Fibroblast of skin of right quadriceps (primary cell): ENCODE measurements at regions not wholly inside any gene's neighbourhood (a gene's known extent, or its start where the extent isn't known, plus 50 kb on each side); places are given as distances from the start of the nearest gene placed in this dataset.

Source experiments
- DNase-seq: peaks from one replicate; pipeline ENCODE4 v3.0.0-alpha.2; 2013

DNA sequence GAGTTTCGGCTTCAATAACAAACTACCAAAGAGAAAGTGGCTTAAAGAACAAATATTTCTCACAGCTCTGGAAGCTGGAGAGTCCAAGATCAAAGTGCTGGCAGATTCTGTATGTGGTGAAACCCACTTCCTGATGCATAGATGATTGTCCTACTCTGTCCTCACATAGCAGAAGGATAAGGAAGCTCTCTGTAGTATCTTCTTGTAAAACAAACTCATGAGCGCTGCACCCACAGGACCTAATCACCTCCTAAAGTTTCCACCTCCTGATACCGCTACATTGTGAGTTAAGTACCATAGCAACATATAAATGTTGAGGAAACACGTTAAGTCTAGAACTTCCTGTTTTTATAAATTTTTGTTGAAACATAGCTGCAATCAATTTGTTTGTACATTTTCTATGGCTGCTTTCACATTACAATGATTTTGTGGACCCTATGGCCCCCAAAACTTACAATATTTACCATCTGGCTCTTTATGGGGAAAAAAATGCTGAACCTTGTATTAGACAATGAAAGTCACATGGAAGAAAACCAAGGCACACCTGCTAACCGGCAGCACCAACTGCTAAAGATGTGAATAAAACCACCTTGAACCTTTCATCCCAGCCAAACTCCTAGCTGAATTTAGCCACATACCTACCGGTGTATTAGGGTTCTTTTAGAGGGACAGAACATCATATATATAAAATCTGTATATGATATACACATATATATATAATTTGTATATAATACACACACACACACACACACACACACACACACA lies 1423.4 kb downstream of the NCAM2 start:
- DNase-seq, result no peak

DNA sequence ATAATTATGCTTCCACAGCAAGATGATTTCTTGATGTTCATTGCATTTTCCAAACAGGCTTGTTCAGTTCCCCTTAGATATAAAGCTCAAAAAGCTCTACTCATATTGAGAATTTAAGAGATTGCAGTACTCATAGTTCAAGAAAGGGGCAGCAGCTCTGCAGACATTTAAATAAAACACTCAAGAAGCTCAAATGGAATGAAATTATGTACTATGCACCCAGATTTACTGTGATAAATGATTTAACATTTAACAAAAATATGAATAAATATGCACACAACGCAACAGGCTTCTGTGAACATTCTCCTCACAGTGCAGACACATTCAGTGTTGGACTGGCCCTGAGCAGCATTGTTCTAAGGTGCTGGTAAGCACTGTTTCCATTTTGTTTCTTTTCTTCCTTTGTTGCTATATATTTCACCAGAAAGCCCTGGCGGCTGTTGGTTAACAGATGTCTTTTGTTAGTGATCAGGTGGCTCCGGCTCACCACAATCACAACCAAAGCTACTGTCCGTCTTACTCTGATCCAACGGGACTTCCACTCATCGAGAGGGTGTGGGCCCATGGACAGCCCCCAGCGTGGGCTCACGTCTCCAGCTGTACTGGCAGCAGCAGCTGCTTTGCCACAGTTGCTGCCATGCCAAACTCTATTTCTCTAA lies 1440.3 kb downstream of the NCAM2 start:
- DNase-seq, result no peak

DNA sequence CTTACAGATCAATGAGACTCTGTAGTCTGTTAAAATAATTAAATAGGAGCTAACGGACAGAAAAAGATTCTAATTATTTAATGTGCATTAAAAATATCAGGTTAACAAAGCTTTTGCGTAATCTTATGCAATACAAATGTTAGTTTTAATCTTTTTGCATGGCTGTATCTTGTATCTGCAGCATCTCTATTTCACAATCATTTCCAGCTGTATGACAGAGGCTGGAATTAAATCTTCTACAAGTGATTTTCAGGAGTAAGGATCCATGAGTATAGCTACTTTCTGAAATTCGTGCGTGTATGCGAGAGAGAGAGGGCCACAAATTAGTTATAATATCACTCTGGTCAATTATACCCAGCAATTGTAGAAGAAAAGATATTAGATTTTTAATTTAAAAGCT lies 1446.8 kb downstream of the NCAM2 start:
- no peak for DNase-seq

DNA sequence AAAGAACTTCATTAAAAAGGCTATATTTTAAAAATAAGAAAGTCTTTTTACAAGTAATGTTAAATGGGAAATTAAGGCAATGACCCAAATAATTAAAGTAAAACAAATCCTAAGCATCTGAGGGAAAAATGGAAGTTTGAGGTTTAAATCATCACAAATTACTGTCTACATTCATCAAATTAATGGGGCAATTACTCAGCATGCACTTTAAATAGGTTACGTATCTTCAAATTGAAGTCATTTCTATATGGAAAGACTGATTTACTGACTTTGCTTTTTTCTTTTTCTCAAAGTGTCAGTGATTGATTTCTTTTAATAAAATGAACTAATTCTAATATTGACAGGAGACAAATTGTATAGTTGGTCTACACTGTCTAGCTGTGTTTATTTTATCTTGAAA lies 1452.3 kb downstream of the NCAM2 start:
- DNase-seq, result no peak

DNA sequence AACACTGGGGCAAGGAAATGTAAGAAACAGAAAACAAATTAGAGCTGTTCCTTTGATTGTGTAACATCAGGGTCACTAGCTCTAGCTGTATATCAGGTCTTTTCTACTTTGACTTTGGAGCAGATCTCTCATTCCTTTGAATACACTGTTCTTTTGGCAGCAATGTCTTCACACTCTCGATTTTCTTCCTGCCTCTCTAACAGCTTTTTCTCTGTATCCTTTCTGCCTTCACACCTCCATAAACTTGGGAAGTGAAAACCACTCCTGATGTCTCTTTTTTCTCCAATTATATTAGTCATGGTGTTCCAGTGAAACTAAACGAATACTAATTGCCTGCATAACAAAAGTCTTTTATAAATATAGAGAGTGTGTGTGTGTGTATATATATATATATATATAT lies 1458.0 kb downstream of the NCAM2 start:
- DNase-seq, result no peak

DNA sequence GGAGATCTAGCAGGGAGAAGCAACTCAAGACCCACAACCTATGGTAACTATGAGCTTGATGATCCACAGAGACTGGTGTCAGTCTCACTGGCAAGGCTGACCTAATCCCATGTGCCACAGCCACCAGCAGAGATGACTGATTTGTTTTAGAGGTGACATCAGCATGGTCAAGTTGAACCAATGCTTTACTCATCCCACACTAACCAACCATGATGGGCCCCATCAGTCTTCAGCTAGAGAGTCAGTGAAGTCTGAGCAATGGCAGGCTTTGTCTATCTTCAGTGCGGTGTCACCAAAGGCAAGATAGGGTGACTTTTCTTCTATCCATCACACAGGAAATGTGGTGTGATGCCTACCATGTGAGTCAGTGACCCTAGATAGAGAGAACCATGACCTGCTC lies 1470.7 kb downstream of the NCAM2 start:
- DNase-seq, result no peak

DNA sequence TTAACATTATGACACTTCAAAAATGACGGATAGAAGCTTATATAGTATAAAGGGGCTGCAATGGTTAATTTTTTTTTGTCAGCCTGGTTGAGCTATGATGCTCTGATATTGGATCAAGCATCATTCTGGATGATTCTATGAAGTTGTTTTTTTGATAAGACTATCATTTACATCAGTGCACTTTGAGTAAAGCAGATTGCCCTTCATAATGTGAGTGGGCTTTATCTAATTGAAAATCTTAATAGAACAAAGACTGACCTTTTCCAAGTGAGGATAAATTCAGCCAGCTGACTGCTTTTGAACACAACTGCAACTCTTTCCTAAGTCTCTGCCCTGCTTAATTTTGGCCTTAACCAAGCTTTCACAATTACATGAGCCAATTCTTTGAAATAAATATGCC lies 1476.2 kb downstream of the NCAM2 start:
- no peak for DNase-seq

DNA sequence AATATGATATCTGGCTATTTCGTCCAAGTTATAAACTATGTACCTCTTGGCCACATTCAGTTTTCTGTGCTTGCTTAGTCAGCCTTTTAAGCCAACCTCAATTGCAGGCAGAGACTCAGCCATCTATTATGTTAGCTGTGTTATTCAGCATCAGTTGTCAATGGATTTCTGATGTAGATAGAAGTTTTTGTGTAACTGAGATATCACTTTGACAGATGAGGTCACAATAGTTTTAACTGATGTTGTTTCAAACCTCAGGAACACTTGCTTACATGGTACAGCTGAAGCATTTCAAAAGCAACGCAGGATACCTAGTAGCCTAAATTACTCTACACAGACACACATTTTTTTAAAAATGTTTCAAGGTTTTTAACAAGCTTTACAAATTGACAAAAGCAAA lies 1478.0 kb downstream of the NCAM2 start:
- DNase-seq, result no peak

DNA sequence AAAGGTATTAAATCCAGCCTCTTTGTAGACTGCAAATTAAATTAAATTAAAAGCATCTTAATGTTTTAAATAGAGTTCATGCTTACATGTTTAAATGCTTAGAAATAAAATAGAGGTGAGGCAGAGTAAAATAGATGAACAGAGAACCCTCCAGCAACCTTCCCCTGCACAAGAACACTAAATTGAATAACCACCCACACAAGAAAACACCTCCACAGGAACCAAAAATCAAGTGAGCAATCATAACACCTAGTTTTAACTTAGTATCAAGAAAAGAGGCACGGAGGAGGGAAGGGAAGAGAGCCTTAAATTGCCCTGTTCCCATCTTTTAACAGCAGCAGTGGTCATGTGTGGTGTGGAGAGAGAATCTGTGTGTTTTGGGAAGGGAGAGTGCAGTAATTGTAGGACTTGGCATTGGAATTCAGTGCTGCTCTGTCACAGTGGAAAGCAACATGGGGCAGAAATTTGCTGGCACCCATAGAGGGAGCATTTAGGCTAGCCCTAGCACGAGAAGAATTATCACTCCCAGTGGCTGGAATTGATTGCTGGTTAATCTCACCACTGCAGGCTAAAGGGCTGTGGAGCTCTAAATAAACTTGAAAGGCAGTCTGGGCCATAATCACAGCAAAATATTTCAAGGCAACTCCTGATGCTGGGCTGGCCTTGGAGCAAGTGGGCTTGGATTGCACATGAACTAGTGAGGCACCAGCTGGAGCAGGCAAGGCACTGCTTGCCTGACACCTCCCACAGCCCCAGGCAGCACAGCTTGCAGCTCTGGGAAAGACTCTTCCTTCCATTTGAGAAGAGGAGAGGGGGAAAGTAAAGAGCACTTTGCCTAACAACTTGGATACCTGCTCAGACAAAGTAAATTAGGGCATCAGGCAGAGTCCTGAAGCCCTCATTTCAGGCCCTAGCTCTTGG lies 1478.8 kb downstream of the NCAM2 start:
- no peak for DNase-seq

DNA sequence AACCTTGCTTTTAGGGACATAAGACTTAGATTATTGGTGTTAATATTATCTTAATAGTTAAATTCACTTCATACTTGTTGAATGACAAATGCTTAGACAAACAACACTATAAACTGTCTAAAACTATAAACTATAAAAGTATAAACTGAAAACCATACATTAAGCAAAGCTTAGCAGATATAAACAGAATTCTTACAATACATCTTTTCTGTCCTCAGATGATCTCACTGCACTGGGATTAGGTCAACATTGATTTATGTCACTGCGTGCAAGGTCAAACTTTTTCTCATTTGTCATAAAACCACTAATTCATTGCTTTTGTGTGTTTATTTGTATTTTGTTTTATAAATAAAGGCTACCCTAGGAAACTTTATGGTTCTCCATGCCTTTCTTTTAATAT lies 1491.8 kb downstream of the NCAM2 start:
- no peak for DNase-seq

DNA sequence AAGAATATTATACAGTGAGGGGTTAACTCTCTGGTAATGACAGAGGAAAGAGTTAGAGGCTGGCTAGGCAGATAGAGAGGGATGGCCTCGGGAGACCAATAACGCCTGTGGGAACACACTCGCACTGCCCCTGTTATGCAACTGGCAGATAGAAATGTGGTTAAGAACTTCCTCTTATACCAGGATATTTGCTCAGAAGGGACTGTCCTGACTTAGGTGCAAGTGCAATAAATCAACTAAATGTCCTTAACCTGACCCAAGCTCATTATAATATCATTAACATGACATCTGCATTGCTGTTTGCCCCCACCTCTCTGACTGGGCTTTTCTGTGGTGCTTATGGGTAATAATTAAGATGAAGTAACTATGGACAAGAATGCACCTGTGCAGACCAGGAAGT lies 1518.0 kb downstream of the NCAM2 start:
- DNase-seq, result no peak

DNA sequence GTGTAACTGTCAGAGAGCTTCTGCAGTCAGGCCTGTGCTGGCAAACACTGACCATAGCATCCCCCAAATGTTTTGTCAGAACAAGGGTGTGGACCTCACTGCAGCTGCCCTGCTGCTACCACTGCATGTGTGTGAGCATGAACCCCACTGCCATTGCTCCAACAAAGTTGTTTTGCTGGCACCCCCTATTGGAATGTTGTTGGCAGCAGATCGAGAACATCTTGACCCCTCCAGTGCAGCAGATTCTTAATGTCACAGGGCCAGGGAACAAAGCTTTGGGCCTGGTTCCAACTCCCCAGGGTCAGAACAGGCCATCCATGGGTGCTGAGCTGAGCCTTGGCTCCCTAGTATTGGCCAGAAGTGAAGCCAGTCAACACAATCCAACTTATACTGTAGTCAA lies 1537.4 kb downstream of the NCAM2 start:
- no peak for DNase-seq

DNA sequence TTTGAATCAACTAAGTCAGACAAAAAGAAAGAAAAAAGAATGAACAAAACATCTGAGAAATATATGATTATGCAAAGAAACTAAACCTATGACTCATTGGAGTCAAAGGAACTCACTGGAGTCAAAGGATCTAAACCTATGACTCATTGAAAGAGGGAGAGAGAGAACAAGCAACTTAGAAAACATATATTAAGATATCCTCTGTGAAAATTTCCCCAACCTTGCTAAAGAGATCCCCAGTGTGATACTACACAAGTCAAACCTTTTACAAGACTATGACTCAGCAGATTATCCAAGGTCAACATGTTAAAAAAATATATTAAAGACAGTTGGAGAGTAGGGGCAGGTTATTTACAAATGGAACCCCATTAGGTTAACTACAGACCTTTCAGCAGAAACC lies 1538.3 kb downstream of the NCAM2 start:
- DNase-seq, result no peak

DNA sequence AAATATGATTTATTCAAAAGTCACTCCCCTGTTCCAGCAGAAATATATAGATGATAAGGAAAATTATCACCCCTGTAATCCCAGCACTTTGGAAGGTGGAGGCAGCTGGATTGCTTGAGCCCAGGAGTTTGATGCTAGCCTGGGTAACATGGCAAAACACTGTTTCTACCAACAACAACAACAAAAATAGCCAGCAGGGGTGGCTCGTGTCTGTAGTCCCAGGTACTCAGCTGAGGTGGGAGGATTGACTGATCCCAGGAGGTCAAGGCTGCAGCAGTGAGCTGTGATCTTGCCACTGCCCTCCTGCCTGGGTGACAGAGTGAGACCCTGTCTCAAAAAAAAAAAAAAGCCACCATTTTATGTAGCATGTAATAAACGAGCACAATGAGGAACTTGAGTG lies 1546.5 kb downstream of the NCAM2 start:
- no peak for DNase-seq

DNA sequence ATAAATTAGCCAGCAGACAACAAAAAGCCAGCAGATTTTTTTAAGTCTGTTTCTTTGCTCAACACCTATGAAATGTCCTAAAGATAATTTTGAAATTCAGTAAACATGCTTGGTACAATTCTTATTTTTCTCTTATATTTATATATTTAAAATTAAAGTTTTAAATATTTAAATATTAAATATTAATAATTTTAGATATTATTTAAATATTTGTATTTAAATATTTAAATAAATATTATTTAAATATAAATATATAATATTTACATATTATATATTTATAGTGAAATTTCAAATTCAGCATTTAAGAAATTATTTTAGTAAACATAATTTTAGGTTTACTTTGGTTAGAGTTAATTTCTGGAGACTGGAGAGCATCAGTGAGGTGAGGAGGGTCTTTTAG lies 1554.2 kb downstream of the NCAM2 start:
- no peak for DNase-seq

DNA sequence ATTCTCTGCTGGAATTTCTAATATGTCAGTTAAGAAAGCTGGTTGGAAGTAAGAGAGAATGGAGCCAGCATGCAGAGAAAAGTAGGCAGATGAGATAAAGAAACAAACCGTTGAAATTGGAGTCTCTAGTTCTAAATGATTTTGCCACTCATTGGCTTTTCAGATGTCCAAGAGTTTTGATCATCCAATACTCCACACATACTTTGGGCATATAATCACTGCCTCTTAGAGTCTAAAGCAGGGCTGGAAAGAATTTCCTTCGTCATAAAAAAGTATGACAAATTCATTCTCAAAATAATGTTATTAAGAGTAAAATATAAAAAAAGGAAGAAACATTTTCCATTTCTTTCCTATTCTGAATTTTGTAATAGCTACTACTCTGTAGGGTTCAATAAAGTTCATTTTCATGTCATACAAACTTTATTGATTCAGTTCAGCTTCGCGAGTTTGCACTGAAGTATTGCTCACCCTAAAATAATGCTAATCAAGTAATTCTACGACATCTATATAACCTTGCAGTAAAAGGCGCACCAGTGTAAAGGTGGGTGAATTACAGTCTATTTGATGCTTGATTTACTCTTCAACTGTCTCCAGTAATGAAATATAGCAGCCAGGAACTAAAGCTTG lies 1556.6 kb downstream of the NCAM2 start:
- no peak for DNase-seq

DNA sequence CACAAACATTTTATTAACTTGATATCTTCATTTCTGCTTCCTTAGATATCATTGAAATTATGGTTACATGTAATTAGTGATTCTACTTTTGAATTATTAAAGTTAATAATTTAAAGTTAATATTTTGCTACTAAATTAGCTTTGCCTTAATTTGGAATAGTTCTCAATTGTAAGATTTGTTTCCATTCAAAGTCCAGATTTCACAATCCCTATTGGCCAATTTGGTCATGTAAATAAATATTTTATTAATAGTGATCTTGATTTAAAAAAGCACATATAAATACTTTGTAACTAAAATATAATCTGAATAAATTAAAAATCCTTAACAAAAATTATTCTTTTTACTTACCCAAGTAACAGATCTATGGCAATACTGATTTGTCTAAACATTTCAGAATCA lies 1558.6 kb downstream of the NCAM2 start:
- DNase-seq, result no peak

DNA sequence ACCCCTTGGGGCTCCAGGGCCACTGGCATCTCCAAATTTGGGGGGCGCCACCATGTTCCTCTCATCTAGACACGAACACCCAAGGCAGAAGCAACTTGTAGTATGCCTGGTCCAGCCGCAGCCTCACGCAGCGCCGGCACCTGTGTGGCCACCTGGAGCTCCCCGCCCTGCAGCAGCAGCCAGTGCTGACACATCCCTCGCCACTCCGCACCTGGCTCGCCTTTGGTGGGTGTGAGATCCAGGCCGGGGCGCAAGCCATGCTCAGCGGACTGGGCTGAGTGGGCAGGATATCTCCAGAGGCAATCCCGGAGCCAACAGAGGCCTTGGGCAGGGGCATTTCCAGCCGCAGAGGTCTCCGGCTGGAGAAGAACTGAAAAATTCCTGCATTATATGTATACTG lies 1563.7 kb downstream of the NCAM2 start:
- no peak for DNase-seq

DNA sequence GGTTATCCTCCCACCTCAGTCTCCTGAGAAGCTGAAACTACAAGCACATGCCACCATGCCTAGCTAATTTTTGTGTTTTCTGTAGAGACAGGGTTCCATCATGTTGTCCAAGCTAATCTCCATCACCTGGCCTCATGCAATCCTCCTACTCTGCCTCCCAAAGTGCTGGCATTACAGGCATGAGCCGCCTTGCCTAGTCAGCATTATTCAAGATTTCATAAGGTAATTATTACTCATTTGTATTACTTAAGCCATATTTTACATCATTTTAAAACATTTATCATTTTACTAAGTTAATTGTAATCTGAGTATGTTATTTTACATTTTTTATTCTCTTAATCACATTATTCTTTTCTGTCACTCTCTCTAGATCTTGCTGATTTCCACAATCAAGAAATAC lies 1575.6 kb downstream of the NCAM2 start:
- no peak for DNase-seq

DNA sequence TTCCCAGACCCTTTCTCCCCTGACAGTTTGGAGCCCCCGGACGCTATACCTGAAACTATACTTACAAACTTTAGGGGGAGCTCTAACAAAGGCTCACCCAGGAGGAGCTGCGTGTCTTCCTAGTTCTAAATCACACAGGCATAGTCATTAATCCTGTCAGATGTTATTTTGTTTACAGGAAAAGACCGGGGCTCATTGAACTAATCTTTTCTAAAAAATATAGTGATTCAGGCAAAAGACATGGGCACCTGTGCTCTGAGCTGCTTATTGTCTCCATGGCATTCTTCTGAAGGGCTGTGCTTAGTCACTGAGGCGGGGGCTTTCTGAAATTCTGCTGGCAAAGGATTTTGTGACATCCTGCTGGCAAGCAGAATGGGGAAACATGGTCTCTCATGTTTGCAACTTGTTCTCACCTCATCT lies 1577.0 kb downstream of the NCAM2 start:
- DNase-seq, result no peak

DNA sequence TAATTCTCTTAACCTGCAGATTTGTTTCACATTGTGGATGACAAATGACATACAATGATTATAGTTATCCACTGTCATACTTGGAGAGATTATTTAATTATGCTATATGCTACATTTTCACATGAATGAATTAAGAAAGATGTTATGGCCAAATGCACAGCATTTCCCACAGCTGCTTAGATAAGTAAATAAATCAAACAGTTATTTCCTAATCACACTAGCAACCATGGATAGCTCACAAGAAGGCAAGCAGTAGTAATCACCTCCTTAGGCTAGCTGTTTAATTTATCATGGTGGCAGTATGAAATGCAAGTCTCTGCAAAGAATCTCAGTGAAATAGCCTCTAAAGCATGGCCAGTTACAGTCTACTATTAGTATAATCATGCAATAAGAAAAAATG lies 1581.5 kb downstream of the NCAM2 start:
- DNase-seq, result no peak

DNA sequence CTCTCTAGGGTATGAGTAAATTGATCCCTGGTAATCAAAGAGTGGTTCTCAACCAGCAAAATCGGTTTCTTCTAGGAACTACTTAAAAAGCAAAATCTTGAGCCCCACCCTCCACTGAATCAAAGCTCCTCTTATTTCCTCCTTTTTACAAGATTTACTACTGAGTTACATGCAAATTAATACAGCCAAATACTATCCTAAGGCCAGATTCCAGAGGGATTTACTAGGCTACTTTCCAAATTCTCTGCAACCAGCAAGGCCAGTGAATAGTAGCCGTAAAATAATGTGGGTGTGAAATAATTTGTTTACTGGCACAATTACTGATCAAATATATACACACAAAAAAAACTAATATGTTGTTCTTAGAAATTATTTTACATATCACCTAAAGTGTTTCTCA lies 1583.8 kb downstream of the NCAM2 start:
- DNase-seq, result no peak

DNA sequence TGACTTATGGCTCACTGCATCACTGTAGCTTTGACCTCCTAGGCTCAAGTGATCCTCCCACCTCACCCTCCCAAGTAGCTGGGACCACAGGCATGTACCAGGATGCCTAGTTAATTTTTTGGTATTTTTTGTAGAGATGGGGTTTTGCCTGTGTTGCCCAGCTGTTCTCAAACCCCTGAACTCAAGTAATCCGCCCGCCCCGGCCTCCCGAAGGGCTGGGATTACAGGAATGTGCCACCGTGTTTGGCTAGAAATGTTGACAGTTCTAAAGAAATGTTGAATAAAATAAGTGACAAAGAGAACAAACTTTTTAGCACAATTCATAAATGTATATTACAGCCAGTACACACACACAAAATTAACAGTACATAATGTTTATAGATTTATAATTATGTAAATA lies 1586.1 kb downstream of the NCAM2 start:
- no peak for DNase-seq
